HCT116 (cell line): ENCODE measurements at regions not wholly inside any gene's neighbourhood (a gene's known extent, or its start where the extent isn't known, plus 50 kb on each side); places are given as distances from the start of the nearest gene placed in this dataset.

Source experiments
- ATAC-seq: fragments of 200-7000 bp; cut with Tn5 transposase; 2 replicates; pipeline ENCODE4 v1.9.1; 2020; ENCODE audit warnings: mild to moderate bottlenecking, moderate library complexity
- BruUV-seq: library from RNA; stranded (reverse); fragments of 400-500 nt; replicated peaks from 2 replicates; lab custom pipeline; 2021; lab: Mats Ljungman, UMichigan
- CTCF ChIA-PET: fragments of 300-600 bp; sonication (Branson Sonifier 250); formaldehyde crosslinking; loops from one replicate; lab custom pipeline; 2021; ENCODE audit warnings: antibody characterized with exemption; lab: Charles Lee
- POLR2A ChIA-PET: fragments of 300-600, 350-600 bp; sonication (Branson Sonifier 250); formaldehyde crosslinking; loops from one replicate; lab custom pipeline; 2021; ENCODE audit warnings: antibody characterized with exemption; lab: Charles Lee
- RAD21 ChIA-PET, 2 experiments: fragments of 300-600 bp; sonication (Branson Sonifier 250); formaldehyde crosslinking; loops; one replicate each; lab custom pipeline; 2023; ENCODE audit warnings: low total read pairs in 2 of 2; ENCODE audit not compliant: uncharacterized antibody in 2 of 2, unreplicated experiment in 2 of 2, low non-redundant PET in 1 of 2; lab: Charles Lee
- DNase-seq: peaks from one replicate; pipeline ENCODE4 v3.0.0-alpha.2; 2010; ENCODE audit warnings: low read depth, low spot score
- H2AFZ ChIP-seq: fragments of 200-600 bp; shearing (Covaris generic), sonication (generic); 2 replicates; pipeline ENCODE4 v1.6.1; 2017; ENCODE audit warnings: low read depth, mixed run types, mixed read lengths, antibody characterized with exemption, low read length; ENCODE audit not compliant: poor library complexity, severe bottlenecking
- H3K27ac ChIP-seq: 2 replicates; pipeline ENCODE4 v1.5.1; 2012; ENCODE audit warnings: low read depth, low read length
- H3K27me3 ChIP-seq: fragments of 200-600 bp; sonication (generic); 2 replicates; pipeline ENCODE4 v1.6.1; 2016; ENCODE audit warnings: mixed run types, low read length, mixed read lengths; ENCODE audit not compliant: insufficient read depth
- H3K36me3 ChIP-seq, 2 experiments: fragments of 200-500 bp in 1 of 2; fragments of 200-600 bp in 1 of 2; sonication (Bioruptor generic) in 1 of 2; sonication (generic) in 1 of 2; 2 replicates each; pipeline versions ENCODE4 v1.5.1 to v1.6.1; 2014 to 2016; ENCODE audit warnings: low read length in 2 of 2, inconsistent platforms in 1 of 2, mixed read lengths in 1 of 2, mixed run types in 1 of 2; ENCODE audit not compliant: insufficient read depth in 2 of 2, control insufficient read depth in 1 of 2
- H3K4me1 ChIP-seq, 2 experiments: fragments of 200-600 bp in 1 of 2; sonication (generic) in 1 of 2; 2 replicates each; pipeline versions ENCODE4 v1.5.1 to v1.6.1; 2012 to 2017; ENCODE audit warnings: low read length in 2 of 2, inconsistent platforms in 1 of 2, mild to moderate bottlenecking in 1 of 2, mixed read lengths in 1 of 2, mixed run types in 1 of 2, moderate library complexity in 1 of 2; ENCODE audit not compliant: insufficient read depth in 2 of 2, control insufficient read depth in 1 of 2
- H3K4me2 ChIP-seq: fragments of 200-600 bp; sonication (generic); 2 replicates; pipeline ENCODE4 v1.6.1; 2017; ENCODE audit warnings: mixed run types, low read length, mixed read lengths
- H3K4me3 ChIP-seq, 2 experiments: fragments of 200-600 bp in 1 of 2; sonication (generic) in 1 of 2; replicated peaks in 1 of 2; 2 replicates each; pipeline ENCODE4 v1.5.1; 2011 to 2016; ENCODE audit warnings: low read length in 2 of 2, control low read depth in 1 of 2, low read depth in 1 of 2, mild to moderate bottlenecking in 1 of 2, mixed read lengths in 1 of 2, mixed run types in 1 of 2
- H3K79me2 ChIP-seq: fragments of 200-600 bp; sonication (generic); 2 replicates; pipeline ENCODE4 v1.6.1; 2017; ENCODE audit warnings: mild to moderate bottlenecking, mixed run types, low read length, moderate library complexity, mixed read lengths; ENCODE audit not compliant: insufficient read depth
- H3K9ac ChIP-seq: fragments of 200-600 bp; sonication (generic); 2 replicates; pipeline ENCODE4 v1.6.1; 2016; ENCODE audit warnings: low read length, mixed read lengths
- H3K9me2 ChIP-seq: fragments of 200-600 bp; sonication (generic), shearing (Covaris generic); 2 replicates; pipeline ENCODE4 v1.6.1; 2017; ENCODE audit warnings: mixed run types, mild to moderate bottlenecking, moderate library complexity; ENCODE audit not compliant: insufficient read depth
- H3K9me3 ChIP-seq, 2 experiments: fragments of 200-500 bp in 1 of 2; fragments of 200-600 bp in 1 of 2; sonication (Bioruptor generic) in 1 of 2; sonication (generic) in 1 of 2; 2 replicates each; pipeline ENCODE4 v1.6.1; 2014 to 2017; ENCODE audit warnings: low read length in 2 of 2, mixed read lengths in 2 of 2, inconsistent platforms in 1 of 2, low read depth in 1 of 2, mild to moderate bottlenecking in 1 of 2, mixed run types in 1 of 2, moderate library complexity in 1 of 2; ENCODE audit not compliant: control insufficient read depth in 1 of 2, insufficient read depth in 1 of 2
- H4K20me1 ChIP-seq: fragments of 200-600 bp; sonication (generic), shearing (Covaris generic); 2 replicates; pipeline ENCODE4 v1.6.1; 2017; ENCODE audit warnings: mixed run types, mild to moderate bottlenecking, moderate library complexity; ENCODE audit not compliant: insufficient read depth
- ATF3 ChIP-seq: IDR thresholded peaks from 2 replicates; pipeline ENCODE4 v1.6.1; 2012
- CBX3 ChIP-seq: IDR thresholded peaks from 2 replicates; pipeline ENCODE4 v1.6.1; 2012; ENCODE audit warnings: low read depth
- CTCF ChIP-seq, 3 experiments: fragments of 200-600 bp in 1 of 3; sonication (generic) in 1 of 3; IDR thresholded peaks in 2 of 3; conservative IDR thresholded peaks in 1 of 3; 2 replicates each; pipeline ENCODE4 v1.5.1; 2012 to 2017; ENCODE audit warnings: low read depth in 2 of 3, low read length in 2 of 3, antibody characterized with exemption in 1 of 3, borderline replicate concordance in 1 of 3, control low read depth in 1 of 3, mild to moderate bottlenecking in 1 of 3, mixed read lengths in 1 of 3, mixed run types in 1 of 3, moderate library complexity in 1 of 3; ENCODE audit not compliant: insufficient read depth in 1 of 3
- EZH2 ChIP-seq: fragments of 200-600 bp; sonication (generic); IDR thresholded peaks from 2 replicates; pipeline ENCODE4 v1.6.1; 2017; ENCODE audit warnings: antibody characterized with exemption, mixed run types
- EZH2phosphoT487 ChIP-seq: fragments of 200-600 bp; IDR thresholded peaks from 2 replicates; pipeline ENCODE4 v1.6.1; 2018; ENCODE audit warnings: antibody characterized with exemption, borderline replicate concordance
- FOSL1 ChIP-seq: IDR thresholded peaks from 2 replicates; pipeline ENCODE4 v1.6.1; 2012; ENCODE audit warnings: low read depth
- JUND ChIP-seq: IDR thresholded peaks from 2 replicates; pipeline ENCODE4 v1.6.1; 2012
- MAX ChIP-seq: IDR thresholded peaks from 2 replicates; pipeline ENCODE4 v1.6.1; 2012
- POLR2AphosphoS5 ChIP-seq: IDR thresholded peaks from 2 replicates; pipeline ENCODE4 v1.6.1; 2011; ENCODE audit warnings: mild to moderate bottlenecking, low read depth, low read length, moderate library complexity
- SIN3A ChIP-seq: IDR thresholded peaks from 2 replicates; pipeline ENCODE4 v1.6.1; 2012; ENCODE audit warnings: low read depth
- SP1 ChIP-seq: IDR thresholded peaks from 2 replicates; pipeline ENCODE4 v1.6.1; 2012; ENCODE audit warnings: low read depth
- SRF ChIP-seq: IDR thresholded peaks from 2 replicates; pipeline ENCODE4 v1.6.1; 2012; ENCODE audit warnings: low read depth
- YY1 ChIP-seq: IDR thresholded peaks from 2 replicates; pipeline ENCODE4 v1.6.1; 2011; ENCODE audit warnings: low read length, low read depth, moderate library complexity, mild to moderate bottlenecking; ENCODE audit not compliant: insufficient replicate concordance; ENCODE audit errors: extremely low read depth
- ZFX ChIP-seq: fragments of 450-650 bp; IDR thresholded peaks from 2 replicates; pipeline ENCODE4 v1.6.1; 2017
- ZNF274 ChIP-seq: fragments of 200-500 bp; sonication (Bioruptor generic); IDR thresholded peaks from 2 replicates; pipeline ENCODE4 v1.6.1; 2014; ENCODE audit warnings: mild to moderate bottlenecking, low read depth, low read length, inconsistent platforms
- intact Hi-C: fragments of 100-400 bp; cut with micrococcal nuclease; formaldehyde crosslinking; loops from 2 replicates; pipeline ENCODE4 v1.10.0; 2022

- TF ChIP-seq CBX3 (no peak), CTCF (IDR thresholded peaks at IDR 0.05 in 2 of 3, conservative IDR thresholded peaks at IDR 0.05 in 1 of 3; ENCODE audit: borderline replicate concordance in 1 of 3, insufficient read depth in 1 of 3, low read depth in 2 of 3, low read length in 2 of 3) (no peak), EZH2phosphoT487 (no peak), ZFX (no peak), EZH2 (no peak), MAX (no peak), SIN3A (no peak), ZNF274 (no peak)
- TF ChIP-seq, all 23 proteins: peak for 0
- ChIA-PET POLR2A (no interaction called here), RAD21 (no interaction called here), CTCF (no interaction called here)
- no peak overlapping the region for H3K4me2 ChIP-seq
- H3K79me2 ChIP-seq: no peaks in the 10 kb centered on the region
- no peaks in the 10 kb centered on the region for H3K36me3 ChIP-seq
- no peak overlapping the region for H3K9ac ChIP-seq
- DNase-seq (no peak), ATAC-seq (no peak)
- no peak overlapping the region for H2AFZ ChIP-seq
- H3K9me3 ChIP-seq: no peaks in the 10 kb centered on the region
- no peak overlapping the region for H3K27ac ChIP-seq
- H3K9me2 ChIP-seq: no peaks in the 10 kb centered on the region
- intact Hi-C loops: no loop called here
- H4K20me1 ChIP-seq: no peaks in the 10 kb centered on the region
- H3K4me3 ChIP-seq: no peak overlapping the region
- no peaks in the 10 kb centered on the region for H3K4me1 ChIP-seq
- no peaks in the 10 kb centered on the region for H3K27me3 ChIP-seq
- BruUV-seq: no TSS peak
Measured at GRCh38 chr10:123443924-123444323, 222.2 kb upstream of the GPR26 start.

- no peaks in the 10 kb centered on the region for H3K27me3 ChIP-seq
- H3K4me1 ChIP-seq: no peaks in the 10 kb centered on the region
- no peak overlapping the region for H2AFZ ChIP-seq
- CTCF ChIA-PET: no interaction called here
- RAD21 ChIA-PET: no interaction called here
- intact Hi-C loops: no loop called here
- no peaks in the 10 kb centered on the region for H3K36me3 ChIP-seq
- DNase-seq: no peak
- no peak overlapping the region for H3K4me2 ChIP-seq
- no peaks in the 10 kb centered on the region for H4K20me1 ChIP-seq
- ATAC-seq: 0 out of 2 replicates have a peak, but pooled peaks have one; percentile 14
- POLR2A ChIA-PET: no interaction called here
- H3K9ac ChIP-seq: no peak overlapping the region
- H3K79me2 ChIP-seq: no peaks in the 10 kb centered on the region
- no TSS peak for BruUV-seq
- H3K9me3 ChIP-seq: no peaks in the 10 kb centered on the region
- H3K27ac ChIP-seq: no peak overlapping the region
- no peak overlapping the region for H3K4me3 ChIP-seq
- H3K9me2 ChIP-seq: no peaks in the 10 kb centered on the region
- no peak for TF ChIP-seq CTCF (IDR thresholded peaks at IDR 0.05 in 2 of 3, conservative IDR thresholded peaks at IDR 0.05 in 1 of 3; ENCODE audit: borderline replicate concordance in 1 of 3, insufficient read depth in 1 of 3, low read depth in 2 of 3, low read length in 2 of 3)
- no peak for TF ChIP-seq EZH2phosphoT487
- TF ChIP-seq EZH2: no peak
- TF ChIP-seq POLR2AphosphoS5: no peak
- no peak for TF ChIP-seq YY1
- TF ChIP-seq SRF: no peak
- TF ChIP-seq FOSL1: no peak
- TF ChIP-seq JUND: no peak
- TF ChIP-seq ZNF274: no peak
- no peak for TF ChIP-seq ATF3
- TF ChIP-seq CBX3: no peak
- TF ChIP-seq SP1: no peak
Measured at GRCh38 chr10:123445261-123445775, 220.8 kb upstream of the GPR26 start.
